ENCODE measurements at regions not wholly inside any gene's neighbourhood (a gene's known extent, or its start where the extent isn't known, plus 50 kb on each side); places are given as distances from the start of the nearest gene placed in this dataset.
"Not testable (repeated sequence)": the region's sequence is repeated elsewhere in the genome, so short reads cannot be mapped to it uniquely, and the experiment has no call there.

DNA sequence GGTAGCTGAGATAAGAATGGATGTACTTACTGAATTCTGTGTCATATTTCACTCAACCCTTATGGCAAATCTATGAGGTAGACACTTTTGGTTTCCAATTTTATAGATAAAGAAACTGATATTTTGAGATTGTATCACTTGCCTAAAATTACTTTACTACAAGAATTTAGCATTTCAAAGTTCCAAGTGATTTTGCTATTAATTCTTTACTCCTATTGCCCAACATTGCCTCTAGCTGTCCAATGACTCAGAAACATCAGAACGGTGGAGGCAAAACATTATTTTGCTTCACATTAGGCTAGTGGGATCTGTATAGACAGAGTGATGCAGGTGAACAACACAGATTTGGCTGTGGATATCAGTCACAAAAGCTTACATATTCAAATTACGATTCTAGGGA, 747.2 kb upstream of the NEGR1 start:
- no peak for TF ChIP-seq SUZ12 (IDR thresholded peaks at IDR 0.05; ENCODE audit: extremely low read depth, insufficient read depth, insufficient read length)
- no peak for TF ChIP-seq ZNF274 (IDR thresholded peaks at IDR 0.05; ENCODE audit: low read depth, low read length)
- no peak for TF ChIP-seq YY1 (IDR thresholded peaks at IDR 0.05; ENCODE audit: insufficient read depth, insufficient read length)
- Histone ChIP-seq H3K4me3 (ENCODE audit: insufficient read length, low read depth) (no peak overlapping the region), H3K27me3 (ENCODE audit: insufficient read depth, insufficient read length) (no peaks in the 10 kb centered on the region), H3K9me3 (ENCODE audit: insufficient read depth, low read length) (no peaks in the 10 kb centered on the region), H3K4me1 (ENCODE audit: insufficient read depth, insufficient read length) (no peaks in the 10 kb centered on the region), H3K36me3 (ENCODE audit: insufficient read depth, insufficient read length, low read length) (no peaks in the 10 kb centered on the region), H3K9ac (ENCODE audit: insufficient read length, low read depth) (no peak overlapping the region)
- no peak for DNase-seq (ENCODE audit: low read depth, low spot score)

GRCh38 chr1:73026114-73026513, 743.8 kb upstream of the NEGR1 start:
- Histone ChIP-seq H3K4me3 (ENCODE audit: insufficient read length, low read depth) (no peak overlapping the region), H3K27me3 (ENCODE audit: insufficient read depth, insufficient read length) (no peaks in the 10 kb centered on the region), H3K36me3 (ENCODE audit: insufficient read depth, insufficient read length, low read length) (no peaks in the 10 kb centered on the region), H3K9ac (ENCODE audit: insufficient read length, low read depth) (no peak overlapping the region), H3K4me1 (ENCODE audit: insufficient read depth, insufficient read length) (no peaks in the 10 kb centered on the region), H3K9me3 (ENCODE audit: insufficient read depth, low read length) (no peaks in the 10 kb centered on the region)
- no peak for DNase-seq (ENCODE audit: low read depth, low spot score)
- TF ChIP-seq ZNF274 (IDR thresholded peaks at IDR 0.05; ENCODE audit: low read depth, low read length) (no peak), SUZ12 (IDR thresholded peaks at IDR 0.05; ENCODE audit: extremely low read depth, insufficient read depth, insufficient read length) (no peak), YY1 (IDR thresholded peaks at IDR 0.05; ENCODE audit: insufficient read depth, insufficient read length) (no peak)

GRCh38 chr1:73009938-73010337, 727.6 kb upstream of the NEGR1 start:
- H3K27me3 ChIP-seq (ENCODE audit: insufficient read depth, insufficient read length): no peaks in the 10 kb centered on the region
- H3K9ac ChIP-seq (ENCODE audit: insufficient read length, low read depth): no peak overlapping the region
- no peak for DNase-seq (ENCODE audit: low read depth, low spot score)
- H3K9me3 ChIP-seq (ENCODE audit: insufficient read depth, low read length): no peaks in the 10 kb centered on the region
- no peaks in the 10 kb centered on the region for H3K4me1 ChIP-seq (ENCODE audit: insufficient read depth, insufficient read length)
- no peak overlapping the region for H3K4me3 ChIP-seq (ENCODE audit: insufficient read length, low read depth)
- no peak for TF ChIP-seq ZNF274 (IDR thresholded peaks at IDR 0.05; ENCODE audit: low read depth, low read length)
- H3K36me3 ChIP-seq (ENCODE audit: insufficient read depth, insufficient read length, low read length): no peaks in the 10 kb centered on the region

DNA sequence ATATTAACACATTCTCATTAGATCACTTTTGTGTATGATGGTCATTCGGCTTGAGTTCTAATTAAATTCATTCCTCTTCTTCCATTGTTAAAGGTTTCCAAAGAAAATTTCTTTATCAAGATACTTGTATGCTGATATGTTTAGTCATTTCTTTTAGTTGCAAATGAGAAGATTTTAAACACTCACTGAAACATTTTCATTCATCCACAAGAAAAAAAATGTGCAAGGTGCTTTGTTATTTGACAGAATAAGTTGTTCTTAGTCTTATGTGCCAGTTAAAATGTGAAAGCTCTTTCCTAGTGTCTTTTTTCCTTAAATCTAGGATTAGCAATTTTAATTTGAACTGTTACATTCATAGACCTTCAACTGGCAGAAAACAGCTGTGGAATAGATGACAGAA, 727.0 kb upstream of the NEGR1 start:
- Histone ChIP-seq H3K27me3 (ENCODE audit: insufficient read depth, insufficient read length) (no peaks in the 10 kb centered on the region), H3K36me3 (ENCODE audit: insufficient read depth, insufficient read length, low read length) (no peaks in the 10 kb centered on the region), H3K9me3 (ENCODE audit: insufficient read depth, low read length) (no peaks in the 10 kb centered on the region), H3K4me3 (ENCODE audit: insufficient read length, low read depth) (no peak overlapping the region), H3K9ac (ENCODE audit: insufficient read length, low read depth) (no peak overlapping the region), H3K4me1 (ENCODE audit: insufficient read depth, insufficient read length) (no peaks in the 10 kb centered on the region)
- DNase-seq (ENCODE audit: low read depth, low spot score): no peak
- TF ChIP-seq ZNF274 (IDR thresholded peaks at IDR 0.05; ENCODE audit: low read depth, low read length) (no peak), SUZ12 (IDR thresholded peaks at IDR 0.05; ENCODE audit: extremely low read depth, insufficient read depth, insufficient read length) (no peak), YY1 (IDR thresholded peaks at IDR 0.05; ENCODE audit: insufficient read depth, insufficient read length) (no peak)

DNA sequence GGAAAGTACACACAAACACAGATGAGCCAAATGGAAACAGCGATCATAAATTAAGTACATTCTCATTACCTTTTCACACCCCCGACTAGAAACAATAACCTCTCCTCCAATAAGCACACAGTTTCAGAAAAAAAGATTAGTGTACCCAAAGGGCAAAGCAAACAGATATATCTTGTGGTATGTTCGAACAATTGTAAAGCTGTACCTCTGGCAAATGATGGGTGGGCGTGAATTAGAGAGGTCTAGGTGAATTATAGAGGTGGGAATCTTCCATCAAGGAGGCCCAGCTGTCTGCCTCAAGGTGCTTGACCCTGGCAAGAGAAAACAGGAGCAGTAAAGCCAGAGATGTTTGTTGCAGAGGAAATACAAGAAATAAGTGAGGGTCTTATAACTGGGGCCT, 715.3 kb upstream of the NEGR1 start:
- H3K4me3 ChIP-seq (ENCODE audit: insufficient read length, low read depth): no peak overlapping the region
- H3K9ac ChIP-seq (ENCODE audit: insufficient read length, low read depth): no peak overlapping the region
- TF ChIP-seq ZNF274 (IDR thresholded peaks at IDR 0.05; ENCODE audit: low read depth, low read length) (no peak), YY1 (IDR thresholded peaks at IDR 0.05; ENCODE audit: insufficient read depth, insufficient read length) (no peak), SUZ12 (IDR thresholded peaks at IDR 0.05; ENCODE audit: extremely low read depth, insufficient read depth, insufficient read length) (no peak)
- H3K4me1 ChIP-seq (ENCODE audit: insufficient read depth, insufficient read length): no peaks in the 10 kb centered on the region
- H3K27me3 ChIP-seq (ENCODE audit: insufficient read depth, insufficient read length): no peaks in the 10 kb centered on the region
- peaks cover 10% of the 10 kb centered on the region; the same call in 1 of the 2 replicates for H3K9me3 ChIP-seq (ENCODE audit: insufficient read depth, low read length)
- no peaks in the 10 kb centered on the region for H3K36me3 ChIP-seq (ENCODE audit: insufficient read depth, insufficient read length, low read length)
- DNase-seq (ENCODE audit: low read depth, low spot score): no peak

DNA sequence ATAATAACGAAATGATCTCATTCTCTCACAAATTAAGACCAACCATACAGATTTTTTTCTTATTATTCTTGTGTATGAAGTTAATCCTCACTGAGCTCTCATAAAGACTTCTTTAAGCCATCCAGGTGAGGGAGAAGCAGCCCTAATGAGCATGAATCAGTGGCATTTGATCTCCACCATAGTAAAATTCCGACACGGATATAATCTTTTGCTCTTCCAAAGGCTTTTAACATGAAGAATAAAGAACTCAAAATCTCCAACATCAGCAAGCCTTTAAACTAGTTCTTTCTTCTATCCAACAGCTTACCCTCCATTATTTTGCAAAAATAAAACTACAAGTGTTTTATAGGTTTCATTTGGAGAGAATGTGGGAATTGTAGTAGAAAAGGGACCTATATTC, 714.7 kb upstream of the NEGR1 start:
- no peak for DNase-seq (ENCODE audit: low read depth, low spot score)
- Histone ChIP-seq H3K36me3 (ENCODE audit: insufficient read depth, insufficient read length, low read length) (no peaks in the 10 kb centered on the region), H3K4me3 (ENCODE audit: insufficient read length, low read depth) (no peak overlapping the region), H3K27me3 (ENCODE audit: insufficient read depth, insufficient read length) (no peaks in the 10 kb centered on the region), H3K9me3 (ENCODE audit: insufficient read depth, low read length) (peaks cover 10% of the 10 kb centered on the region; the same call in 1 of the 2 replicates), H3K9ac (ENCODE audit: insufficient read length, low read depth) (no peak overlapping the region), H3K4me1 (ENCODE audit: insufficient read depth, insufficient read length) (no peaks in the 10 kb centered on the region)
- TF ChIP-seq ZNF274 (IDR thresholded peaks at IDR 0.05; ENCODE audit: low read depth, low read length): no peak
- TF ChIP-seq SUZ12 (IDR thresholded peaks at IDR 0.05; ENCODE audit: extremely low read depth, insufficient read depth, insufficient read length): no peak
- no peak for TF ChIP-seq YY1 (IDR thresholded peaks at IDR 0.05; ENCODE audit: insufficient read depth, insufficient read length)

DNA sequence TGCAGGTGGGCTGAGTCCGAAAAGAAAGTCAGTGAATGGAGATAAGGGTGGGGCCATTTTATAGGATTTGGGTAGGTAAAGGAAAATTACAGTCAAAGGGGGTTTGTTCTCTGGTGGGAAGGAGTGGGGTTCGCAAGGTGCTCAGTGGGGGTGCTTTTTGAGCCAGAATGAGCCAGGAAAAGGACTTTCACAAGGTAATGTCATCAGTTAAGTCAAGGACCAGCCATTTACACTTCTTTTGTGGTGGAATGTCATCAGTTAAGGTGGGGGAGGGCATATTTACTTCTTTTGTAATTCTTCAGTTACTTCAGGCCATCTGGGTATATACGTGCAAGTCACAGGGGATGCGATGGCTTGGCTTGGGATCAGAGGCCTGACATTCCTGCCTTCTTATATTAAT, 705.5 kb upstream of the NEGR1 start:
- not testable (repeated sequence) for H3K4me1 ChIP-seq (ENCODE audit: insufficient read depth, insufficient read length); H3K4me3 ChIP-seq (ENCODE audit: insufficient read length, low read depth); H3K9ac ChIP-seq (ENCODE audit: insufficient read length, low read depth); H3K36me3 ChIP-seq (ENCODE audit: insufficient read depth, insufficient read length, low read length); DNase-seq (ENCODE audit: low read depth, low spot score); H3K27me3 ChIP-seq (ENCODE audit: insufficient read depth, insufficient read length)
- peaks cover 12% of the 10 kb centered on the region; the same call in 1 of the 2 replicates for H3K9me3 ChIP-seq (ENCODE audit: insufficient read depth, low read length)

Data from NT2/D1 (cell line).